ENCODE measurements at regions not wholly inside any gene's neighbourhood (a gene's known extent, or its start where the extent isn't known, plus 50 kb on each side); places are given as distances from the start of the nearest gene placed in this dataset.

DNA sequence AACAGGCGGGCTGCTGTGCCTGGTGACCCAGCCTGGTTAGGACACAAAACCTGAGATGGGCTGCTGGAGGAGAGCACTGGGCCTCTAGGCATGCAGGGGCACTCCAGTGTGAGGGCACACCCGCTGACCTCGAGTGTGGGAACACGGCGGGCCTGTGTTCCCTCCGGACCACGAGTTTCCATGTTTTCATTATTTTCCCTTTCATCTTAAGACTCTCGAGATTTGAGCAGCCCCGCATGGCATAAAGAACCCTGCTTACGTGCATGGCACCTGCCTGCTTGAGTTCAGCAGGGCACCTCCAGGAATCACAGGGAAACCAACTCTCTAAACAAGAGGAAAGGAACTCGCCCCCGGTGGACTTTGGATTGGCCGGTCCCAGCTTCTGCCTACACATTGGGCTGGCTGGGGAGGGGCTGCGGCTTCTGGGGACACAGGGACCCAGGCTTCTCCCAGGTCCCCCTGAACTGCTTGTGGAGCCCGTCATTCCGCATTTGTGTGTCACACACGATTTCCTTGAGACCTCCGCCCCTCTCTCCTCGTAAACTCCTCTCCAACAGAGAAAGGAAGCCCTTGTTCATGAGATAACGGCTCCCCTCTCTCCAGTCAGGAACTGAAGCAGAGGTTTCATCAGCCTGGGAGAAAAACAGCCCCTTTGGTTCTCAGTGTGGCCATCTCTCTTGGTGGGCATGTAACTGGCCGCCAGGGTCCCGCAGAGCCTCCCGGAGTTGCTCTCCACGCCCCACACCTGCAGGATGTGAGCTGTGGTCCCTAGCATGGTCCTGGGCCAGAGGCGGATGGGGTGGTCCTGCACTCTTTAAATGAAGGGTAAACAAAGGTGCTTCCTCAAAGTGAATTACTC lies 181.8 kb downstream of the TTLL2 start (continued):
- peak; percentile 88; the same call in 1 of the 2 replicates for TF ChIP-seq KDM3A (CRISPR knock-in tag; IDR thresholded peaks at IDR 0.05; ENCODE audit: low read depth)
- TF ChIP-seq ZNF703 (CRISPR knock-in tag; IDR thresholded peaks at IDR 0.05; ENCODE audit: borderline replicate concordance): no peak
- no peak for TF ChIP-seq CCAR2 (optimal IDR thresholded peaks at IDR 0.05; ENCODE audit: low read depth, low read length)
- TF ChIP-seq ZNF776 (CRISPR knock-in tag; IDR thresholded peaks at IDR 0.05): no peak
- TF ChIP-seq ZNF891 (CRISPR knock-in tag; IDR thresholded peaks at IDR 0.05): peak; percentile 61; the same call in 1 of the 2 replicates
- TF ChIP-seq ZNF337 (CRISPR knock-in tag; IDR thresholded peaks at IDR 0.05; ENCODE audit: borderline replicate concordance, low read depth): peak; percentile 49; the same call in 1 of the 2 replicates
- TF ChIP-seq, protein P1, sequence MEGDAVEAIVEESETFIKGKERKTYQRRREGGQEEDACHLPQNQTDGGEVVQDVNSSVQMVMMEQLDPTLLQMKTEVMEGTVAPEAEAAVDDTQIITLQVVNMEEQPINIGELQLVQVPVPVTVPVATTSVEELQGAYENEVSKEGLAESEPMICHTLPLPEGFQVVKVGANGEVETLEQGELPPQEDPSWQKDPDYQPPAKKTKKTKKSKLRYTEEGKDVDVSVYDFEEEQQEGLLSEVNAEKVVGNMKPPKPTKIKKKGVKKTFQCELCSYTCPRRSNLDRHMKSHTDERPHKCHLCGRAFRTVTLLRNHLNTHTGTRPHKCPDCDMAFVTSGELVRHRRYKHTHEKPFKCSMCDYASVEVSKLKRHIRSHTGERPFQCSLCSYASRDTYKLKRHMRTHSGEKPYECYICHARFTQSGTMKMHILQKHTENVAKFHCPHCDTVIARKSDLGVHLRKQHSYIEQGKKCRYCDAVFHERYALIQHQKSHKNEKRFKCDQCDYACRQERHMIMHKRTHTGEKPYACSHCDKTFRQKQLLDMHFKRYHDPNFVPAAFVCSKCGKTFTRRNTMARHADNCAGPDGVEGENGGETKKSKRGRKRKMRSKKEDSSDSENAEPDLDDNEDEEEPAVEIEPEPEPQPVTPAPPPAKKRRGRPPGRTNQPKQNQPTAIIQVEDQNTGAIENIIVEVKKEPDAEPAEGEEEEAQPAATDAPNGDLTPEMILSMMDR (CRISPR knock-in tag; IDR thresholded peaks at IDR 0.05): no peak
- TF ChIP-seq ZNF557 (CRISPR knock-in tag; IDR thresholded peaks at IDR 0.05): no peak
- TF ChIP-seq ZNF280B (CRISPR knock-in tag; IDR thresholded peaks at IDR 0.05; ENCODE audit: borderline replicate concordance): 0 out of 2 replicates have a peak, but pooled peaks have one; percentile 60
- 0 out of 2 replicates have a peak, but pooled peaks have one; percentile 6 for TF ChIP-seq SP5 (CRISPR knock-in tag; IDR thresholded peaks at IDR 0.05; ENCODE audit: borderline replicate concordance, low read depth)
- TF ChIP-seq ZIK1 (CRISPR knock-in tag; IDR thresholded peaks at IDR 0.05; ENCODE audit: borderline replicate concordance, low read depth): no peak
- TF ChIP-seq MLLT10 (CRISPR knock-in tag; IDR thresholded peaks at IDR 0.05): no peak
- peak; percentile 77 for TF ChIP-seq ZMYM4 (CRISPR knock-in tag; IDR thresholded peaks at IDR 0.05)
- no peak for TF ChIP-seq HNRNPH1 (optimal IDR thresholded peaks at IDR 0.05; ENCODE audit: low read depth, low read length)
- TF ChIP-seq MXD3 (CRISPR knock-in tag; IDR thresholded peaks at IDR 0.05): peak; percentile 59; the same call in 1 of the 2 replicates
- no peak for TF ChIP-seq MAFF (IDR thresholded peaks at IDR 0.05; ENCODE audit: low read depth, low read length)
- peak; percentile 63 for TF ChIP-seq POLR2G (IDR thresholded peaks at IDR 0.05; ENCODE audit: low read depth, low read length)
- no peak for TF ChIP-seq CHCHD3 (CRISPR knock-in tag; IDR thresholded peaks at IDR 0.05)
- no peak for TF ChIP-seq TBX3 (IDR thresholded peaks at IDR 0.05; ENCODE audit: borderline replicate concordance)
- no peak for TF ChIP-seq ZNF138 (CRISPR knock-in tag; IDR thresholded peaks at IDR 0.05; ENCODE audit: low read depth)
- no peak for TF ChIP-seq PAWR (CRISPR knock-in tag; IDR thresholded peaks at IDR 0.05; ENCODE audit: borderline replicate concordance)
- no peak for TF ChIP-seq ZKSCAN1 (IDR thresholded peaks at IDR 0.05; ENCODE audit: low read length)
- no peak for TF ChIP-seq NBN (conservative IDR thresholded peaks at IDR 0.05)
- TF ChIP-seq SUZ12 (IDR thresholded peaks at IDR 0.05; ENCODE audit: low read depth, low read length): no peak
- TF ChIP-seq ZNF670 (CRISPR knock-in tag; IDR thresholded peaks at IDR 0.05; ENCODE audit: borderline replicate concordance): no peak
- TF ChIP-seq, protein P2, sequence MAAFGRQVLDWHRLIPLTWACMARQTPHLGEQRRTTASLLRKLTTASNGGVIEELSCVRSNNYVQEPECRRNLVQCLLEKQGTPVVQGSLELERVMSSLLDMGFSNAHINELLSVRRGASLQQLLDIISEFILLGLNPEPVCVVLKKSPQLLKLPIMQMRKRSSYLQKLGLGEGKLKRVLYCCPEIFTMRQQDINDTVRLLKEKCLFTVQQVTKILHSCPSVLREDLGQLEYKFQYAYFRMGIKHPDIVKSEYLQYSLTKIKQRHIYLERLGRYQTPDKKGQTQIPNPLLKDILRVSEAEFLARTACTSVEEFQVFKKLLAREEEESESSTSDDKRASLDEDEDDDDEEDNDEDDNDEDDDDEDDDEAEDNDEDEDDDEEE (CRISPR knock-in tag; IDR thresholded peaks at IDR 0.05): no peak
- TF ChIP-seq MXI1 (IDR thresholded peaks at IDR 0.05; ENCODE audit: borderline replicate concordance, low read depth, low read length): no peak
